GM23248 (cell line): ENCODE measurements at regions not wholly inside any gene's neighbourhood (a gene's known extent, or its start where the extent isn't known, plus 50 kb on each side); places are given as distances from the start of the nearest gene placed in this dataset.

Source experiments
- EZH2 ChIP-seq: fragments of 200-600 bp; sonication (generic); IDR thresholded peaks from 2 replicates; pipeline ENCODE4 v1.6.1; 2018; ENCODE audit warnings: antibody characterized with exemption, mild to moderate bottlenecking; ENCODE audit not compliant: insufficient read depth, poor library complexity, severe bottlenecking
- EZH2phosphoT487 ChIP-seq: fragments of 200-600 bp; sonication (generic); IDR thresholded peaks from 2 replicates; pipeline ENCODE4 v1.6.1; 2018; ENCODE audit warnings: antibody characterized with exemption, moderate library complexity, mild to moderate bottlenecking, low read depth; ENCODE audit not compliant: insufficient read depth

DNA sequence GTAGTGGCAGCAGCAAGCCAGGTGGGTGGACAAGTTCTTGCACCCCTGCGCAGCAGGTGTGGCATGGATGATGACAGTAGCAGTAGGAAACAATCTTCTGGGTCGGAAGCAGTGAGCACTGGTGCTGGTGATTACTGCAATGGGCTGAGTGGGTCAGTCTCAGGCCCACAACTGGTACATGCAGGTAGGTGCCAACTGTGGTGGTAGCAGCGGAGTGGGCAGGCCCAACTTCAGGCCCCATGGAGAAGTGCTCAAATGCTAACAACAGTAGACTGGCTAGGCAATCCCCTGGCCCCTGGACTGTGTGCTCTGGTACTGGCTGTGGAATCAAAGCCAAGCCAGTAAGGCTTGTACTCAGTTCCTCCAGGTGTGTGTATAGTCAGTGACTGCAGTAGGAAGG is 413.7 kb downstream of the PDGFC start:
- TF ChIP-seq EZH2 (no peak), EZH2phosphoT487 (no peak)
